BJ (cell line): ENCODE measurements at regions not wholly inside any gene's neighbourhood (a gene's known extent, or its start where the extent isn't known, plus 50 kb on each side); places are given as distances from the start of the nearest gene placed in this dataset.

Experiments used
- CTCF ChIA-PET: fragments of 350-600 bp; formaldehyde crosslinking; extraction: SDS; loops from one replicate; lab custom pipeline; 2021; ENCODE audit warnings: antibody characterized with exemption, inconsistent platforms; lab: Yijun Ruan, JAX
- POLR2A ChIA-PET: fragments of 300-600 bp; sonication (Branson Sonifier 250); formaldehyde crosslinking; extraction: SDS; loops from one replicate; lab custom pipeline; 2021; ENCODE audit warnings: antibody characterized with exemption; lab: Charles Lee
- DNase-seq: peaks from one replicate; pipeline ENCODE4 v3.0.0-alpha.2; 2011; ENCODE audit warnings: low read depth
- H3K27me3 ChIP-seq: 2 replicates; pipeline ENCODE4 v1.6.0; 2011; ENCODE audit warnings: low read length; ENCODE audit not compliant: control insufficient read depth, insufficient read depth
- H3K36me3 ChIP-seq: 2 replicates; pipeline ENCODE4 v1.5.1; 2011; ENCODE audit warnings: low read length; ENCODE audit not compliant: control insufficient read depth, insufficient read depth
- H3K4me3 ChIP-seq: 2 replicates; pipeline ENCODE4 v1.5.1; 2011; ENCODE audit warnings: low read depth, mild to moderate bottlenecking, control low read depth, low read length
- CTCF ChIP-seq: IDR thresholded peaks from 2 replicates; pipeline ENCODE4 v1.5.1; 2011; ENCODE audit warnings: low read depth, mild to moderate bottlenecking, control low read depth, inconsistent platforms, low read length, moderate library complexity; ENCODE audit not compliant: insufficient read depth

GRCh38 chr4:136946307-136946907, 585.9 kb downstream of the PCDH18 start:
- H3K4me3 ChIP-seq, result no peak overlapping the region
- no peaks in the 10 kb centered on the region for H3K36me3 ChIP-seq
- CTCF ChIA-PET, result interaction anchor here (1.1 kb wide), 1 partner anchor 21 kb away, joined by 3 read pairs; no protein-coding TSS in a partner anchor
- TF ChIP-seq CTCF, result no peak
- no peak for DNase-seq
- no peaks in the 10 kb centered on the region for H3K27me3 ChIP-seq
- POLR2A ChIA-PET, result no interaction called here

- DNase-seq, result no peak
- no peaks in the 10 kb centered on the region for H3K27me3 ChIP-seq
- no peak overlapping the region for H3K4me3 ChIP-seq
- no peaks in the 10 kb centered on the region for H3K36me3 ChIP-seq
- ChIA-PET POLR2A (no interaction called here), CTCF (no interaction called here)
- no peak for TF ChIP-seq CTCF
Observed at GRCh38 chr4:136939781-136940180, 592.5 kb downstream of the PCDH18 start.

GRCh38 chr4:136935871-136936270, 596.4 kb downstream of the PCDH18 start:
- ChIA-PET CTCF (no interaction called here), POLR2A (no interaction called here)
- DNase-seq, result no peak
- no peaks in the 10 kb centered on the region for H3K27me3 ChIP-seq
- no peak for TF ChIP-seq CTCF
- no peaks in the 10 kb centered on the region for H3K36me3 ChIP-seq
- no peak overlapping the region for H3K4me3 ChIP-seq

GRCh38 chr4:136935305-136935704, 597.0 kb downstream of the PCDH18 start:
- ChIA-PET CTCF (no interaction called here), POLR2A (no interaction called here)
- Histone ChIP-seq H3K27me3 (no peaks in the 10 kb centered on the region), H3K36me3 (no peaks in the 10 kb centered on the region), H3K4me3 (no peak overlapping the region)
- no peak for DNase-seq
- TF ChIP-seq CTCF, result no peak

GRCh38 chr4:136934601-136935000, 597.7 kb downstream of the PCDH18 start:
- no peak for TF ChIP-seq CTCF
- Histone ChIP-seq H3K36me3 (no peaks in the 10 kb centered on the region), H3K27me3 (no peaks in the 10 kb centered on the region), H3K4me3 (no peak overlapping the region)
- no peak for DNase-seq
- CTCF ChIA-PET, result no interaction called here
- POLR2A ChIA-PET, result no interaction called here
